Activated T-helper 1 cell treated with anti-CD3 and anti-CD28 coated beads, Interleukin-2, amount 50 U/mL, for 16 hours (primary cell): ENCODE measurements at regions not wholly inside any gene's neighbourhood (a gene's known extent, or its start where the extent isn't known, plus 50 kb on each side); places are given as distances from the start of the nearest gene placed in this dataset.

ENCODE experiments used
- DNase-seq, 2 donors: peaks; one replicate each; pipeline ENCODE4 v3.0.0-alpha.2; 2020; ENCODE audit warnings: low read depth in 1 of 2, low spot score in 1 of 2

DNA sequence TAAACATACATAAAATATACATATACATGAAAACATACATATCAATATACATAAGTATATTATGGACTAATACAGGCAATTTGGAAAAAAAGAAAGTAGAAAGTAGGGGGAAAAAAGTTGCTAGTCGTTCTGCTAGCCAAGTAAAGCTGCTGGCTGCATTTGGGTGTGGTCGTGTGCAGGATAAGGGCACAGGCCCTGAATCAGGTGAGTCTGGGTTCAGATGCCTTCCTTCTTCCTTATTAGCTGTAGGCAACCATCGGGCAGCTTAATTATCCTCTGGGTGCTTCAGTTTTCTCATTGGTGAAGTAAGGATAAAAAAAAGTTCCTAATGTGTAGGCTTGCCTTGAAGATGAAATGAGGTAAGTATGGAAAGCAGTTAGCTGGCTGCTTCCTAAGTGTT is 59.2 kb upstream of the SPRY4 start:
- no peak for DNase-seq

DNA sequence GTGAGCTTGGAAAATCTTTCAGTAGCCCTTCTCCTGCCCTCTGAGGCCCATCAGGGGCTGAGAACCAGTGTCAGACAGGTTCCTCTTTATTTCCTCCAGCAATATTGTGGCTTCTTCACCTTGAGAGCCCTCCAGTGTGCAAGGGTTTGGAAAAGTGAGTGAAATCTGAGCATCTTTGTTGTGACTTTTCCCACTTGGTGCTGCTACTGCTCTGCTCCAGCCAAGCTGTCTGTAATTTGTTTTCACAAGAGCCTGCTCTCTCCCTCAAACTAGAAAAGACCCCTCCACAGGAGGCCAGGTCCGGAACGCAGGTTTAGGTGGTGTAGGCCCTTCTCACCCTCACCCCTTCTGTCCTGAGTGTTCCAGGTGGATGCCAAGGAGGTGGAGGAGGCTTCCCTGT is 57.4 kb upstream of the SPRY4 start:
- no peak for DNase-seq

DNA sequence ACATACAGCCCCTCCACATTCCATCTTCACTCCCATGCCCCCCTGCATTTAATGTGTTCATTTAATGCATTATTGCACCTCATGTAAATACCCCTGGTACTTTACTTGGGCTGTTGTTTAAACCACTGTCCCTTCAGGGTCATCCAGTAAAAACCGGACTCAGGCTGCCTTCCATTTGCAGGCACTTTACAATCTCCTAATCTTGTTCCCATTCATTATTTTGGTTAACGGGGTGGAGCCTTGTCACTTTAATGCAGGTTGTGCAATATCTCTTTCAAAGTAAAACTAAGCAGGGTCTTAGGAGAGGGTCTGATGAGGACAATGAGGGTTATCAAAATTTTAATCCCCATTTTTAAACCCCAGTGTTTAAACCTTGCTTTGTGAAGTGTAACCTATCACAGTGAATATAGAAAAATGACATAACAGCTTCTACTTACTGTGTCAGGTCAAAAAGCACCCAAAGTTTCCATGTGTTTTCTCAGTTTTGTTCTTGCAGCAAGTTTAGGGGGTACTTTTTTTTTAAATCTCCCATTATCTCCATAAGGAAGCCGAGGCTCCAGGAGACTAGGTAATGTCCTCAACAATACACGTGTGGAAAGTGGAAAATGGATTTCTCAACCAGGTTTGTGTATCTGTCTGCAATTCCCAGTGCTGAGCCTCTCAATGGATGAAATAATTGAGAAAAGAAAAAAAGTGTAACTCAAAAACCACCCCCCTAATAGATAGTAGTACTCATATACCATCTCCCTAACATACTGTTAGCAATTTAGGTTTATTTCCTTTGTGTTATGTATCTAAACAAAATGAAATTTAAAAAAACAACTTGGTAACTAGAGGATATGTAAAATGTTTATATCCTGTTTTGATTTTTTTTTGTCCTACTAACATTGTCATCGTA is 54.2 kb upstream of the SPRY4 start:
- DNase-seq, result no peak

DNA sequence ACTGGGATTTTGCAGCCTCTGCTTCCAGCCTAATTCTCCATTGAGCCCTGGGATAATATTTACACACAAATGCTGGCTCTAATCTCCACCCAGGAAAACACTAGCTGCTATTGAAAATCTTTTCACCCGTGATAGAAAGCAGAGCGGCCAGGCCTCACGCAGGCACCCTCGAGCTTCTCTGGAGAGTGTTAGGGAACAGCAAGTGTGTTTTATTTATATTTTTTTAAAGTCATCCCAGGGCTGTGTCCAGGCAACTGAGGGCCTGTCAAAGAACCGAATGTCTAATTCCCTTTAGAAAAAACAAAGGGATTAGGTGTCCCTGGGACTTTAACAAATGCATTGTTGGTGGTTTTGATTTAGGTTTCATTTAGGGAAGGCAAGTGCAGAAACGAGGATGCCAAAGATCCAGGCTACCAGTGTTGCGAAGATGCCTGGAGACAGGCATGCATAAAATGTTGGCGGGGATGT is 51.2 kb upstream of the SPRY4 start:
- no peak for DNase-seq
